ENCODE measurements at regions not wholly inside any gene's neighbourhood (a gene's known extent, or its start where the extent isn't known, plus 50 kb on each side); places are given as distances from the start of the nearest gene placed in this dataset.

- TF ChIP-seq CTCF (IDR thresholded peaks at IDR 0.05; ENCODE audit: low read depth, low read length, missing control alignments) = no peak
- no peaks in the 10 kb centered on the region for H3K27me3 ChIP-seq (replicated peaks)
- DNase-seq = peak; percentile 45
- H3K36me3 ChIP-seq (replicated peaks) = no peaks in the 10 kb centered on the region
- no peak overlapping the region for H3K4me3 ChIP-seq (ENCODE audit: low read depth, low read length)
- in situ Hi-C loops (cut with HindIII; ENCODE audit: low pct_ligation_motif_present, low sequenced_read_pairs) = no loop called here
- H3K27ac ChIP-seq = no peak overlapping the region
Observed at GRCh38 chr7:109246330-109247077, 676.8 kb downstream of the DNAJB9 start.

GRCh38 chr7:109256762-109257560, 687.3 kb downstream of the DNAJB9 start:
- Histone ChIP-seq H3K27ac (no peak overlapping the region), H3K36me3 (replicated peaks) (no peaks in the 10 kb centered on the region), H3K27me3 (replicated peaks) (no peaks in the 10 kb centered on the region), H3K4me3 (ENCODE audit: low read depth, low read length) (no peak overlapping the region)
- TF ChIP-seq CTCF (IDR thresholded peaks at IDR 0.05; ENCODE audit: low read depth, low read length, missing control alignments) = no peak
- in situ Hi-C loops (cut with HindIII; ENCODE audit: low pct_ligation_motif_present, low sequenced_read_pairs) = no loop called here
- DNase-seq = no peak

- TF ChIP-seq CTCF (IDR thresholded peaks at IDR 0.05; ENCODE audit: low read depth, low read length, missing control alignments) = no peak
- no peak overlapping the region for H3K4me3 ChIP-seq (ENCODE audit: low read depth, low read length)
- in situ Hi-C loops (cut with HindIII; ENCODE audit: low pct_ligation_motif_present, low sequenced_read_pairs) = no loop called here
- no peak overlapping the region for H3K27ac ChIP-seq
- no peaks in the 10 kb centered on the region for H3K27me3 ChIP-seq (replicated peaks)
- no peaks in the 10 kb centered on the region for H3K36me3 ChIP-seq (replicated peaks)
- DNase-seq = no peak
Observed at GRCh38 chr7:109259151-109259550, 689.5 kb downstream of the DNAJB9 start.

- Histone ChIP-seq H3K4me3 (ENCODE audit: low read depth, low read length) (no peak overlapping the region), H3K27ac (no peak overlapping the region), H3K27me3 (replicated peaks) (no peaks in the 10 kb centered on the region), H3K36me3 (replicated peaks) (no peaks in the 10 kb centered on the region)
- in situ Hi-C loops (cut with HindIII; ENCODE audit: low pct_ligation_motif_present, low sequenced_read_pairs) = no loop called here
- no peak for DNase-seq
- no peak for TF ChIP-seq CTCF (IDR thresholded peaks at IDR 0.05; ENCODE audit: low read depth, low read length, missing control alignments)
Observed at GRCh38 chr7:109261781-109262180, 692.1 kb downstream of the DNAJB9 start.

DNA sequence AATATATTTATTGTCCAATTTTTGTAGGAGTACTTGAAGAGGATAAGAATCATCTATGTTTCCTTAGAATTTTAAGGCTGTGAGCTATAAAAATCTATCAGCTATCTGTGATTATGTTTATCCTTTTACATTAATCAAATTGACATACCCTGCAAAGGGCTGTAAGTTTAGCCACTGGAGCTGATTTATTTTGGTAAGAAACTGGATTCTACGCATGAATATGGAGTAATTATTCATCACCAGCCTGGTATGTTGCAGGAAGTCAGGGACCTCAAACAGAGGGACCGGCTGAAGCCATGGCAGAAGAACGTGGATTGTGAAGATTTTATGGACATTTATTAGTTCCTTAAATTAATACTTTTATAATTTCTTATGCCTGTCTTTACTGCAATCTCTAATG, 696.9 kb downstream of the DNAJB9 start:
- no peak for TF ChIP-seq CTCF (IDR thresholded peaks at IDR 0.05; ENCODE audit: low read depth, low read length, missing control alignments)
- Histone ChIP-seq H3K36me3 (replicated peaks) (no peaks in the 10 kb centered on the region), H3K27me3 (replicated peaks) (no peaks in the 10 kb centered on the region), H3K4me3 (ENCODE audit: low read depth, low read length) (no peak overlapping the region), H3K27ac (no peak overlapping the region)
- in situ Hi-C loops (cut with HindIII; ENCODE audit: low pct_ligation_motif_present, low sequenced_read_pairs) = no loop called here
- DNase-seq = no peak
